ENCODE measurements at regions not wholly inside any gene's neighbourhood (a gene's known extent, or its start where the extent isn't known, plus 50 kb on each side); places are given as distances from the start of the nearest gene placed in this dataset.

DNA sequence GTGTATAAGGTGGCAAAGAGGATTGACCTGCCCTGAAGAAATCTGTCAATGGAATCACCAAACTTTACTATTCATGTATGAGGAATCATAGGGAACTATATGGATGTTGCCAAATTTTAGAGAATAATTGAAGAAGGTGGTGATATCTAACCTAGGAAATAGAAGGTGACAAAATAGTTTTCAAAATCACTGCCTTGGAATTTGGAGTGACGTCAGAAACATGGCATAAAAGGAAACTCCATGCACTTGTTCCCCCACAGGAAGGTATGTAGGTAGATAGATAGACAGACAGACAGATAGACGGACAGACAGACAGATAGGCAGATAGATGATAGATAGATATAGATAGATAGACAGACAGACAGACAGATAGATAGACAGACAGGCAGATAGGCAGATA lies 793.9 kb upstream of the AMOT start:
- no peaks in the 10 kb centered on the region for H3F3A ChIP-seq (ENCODE audit: insufficient read depth, low read length, poor library complexity, severe bottlenecking)
- H3K4me2 ChIP-seq (ENCODE audit: low read length) = no peak overlapping the region
- H3K9me3 ChIP-seq (ENCODE audit: low read length) = no peaks in the 10 kb centered on the region
- TF ChIP-seq POLR2AphosphoS5 (IDR thresholded peaks at IDR 0.05) (no peak), CTCF (IDR thresholded peaks at IDR 0.05; ENCODE audit: poor library complexity, severe bottlenecking) (no peak), EP300 (conservative IDR thresholded peaks at IDR 0.05; ENCODE audit: poor library complexity, severe bottlenecking) (no peak), RAD21 (conservative IDR thresholded peaks at IDR 0.05) (no peak), REST (IDR thresholded peaks at IDR 0.05; ENCODE audit: borderline replicate concordance) (no peak), TAF1 (IDR thresholded peaks at IDR 0.05; ENCODE audit: low read depth) (no peak), MXI1 (conservative IDR thresholded peaks at IDR 0.05; ENCODE audit: poor library complexity, severe bottlenecking) (no peak), EZH2 (IDR thresholded peaks at IDR 0.05; ENCODE audit: borderline replicate concordance, insufficient read depth, low read length, poor library complexity, severe bottlenecking) (no peak)
- H3K9ac ChIP-seq (ENCODE audit: low read length) = no peak overlapping the region
- H3K36me3 ChIP-seq (ENCODE audit: insufficient read depth, low read length) = no peaks in the 10 kb centered on the region
- no peaks in the 10 kb centered on the region for H3K27me3 ChIP-seq (ENCODE audit: insufficient read depth, low read depth, low read length)
- H2AFZ ChIP-seq (ENCODE audit: low read depth, low read length) = no peak overlapping the region
- no peaks in the 10 kb centered on the region for H4K20me1 ChIP-seq (ENCODE audit: insufficient read depth)
- H3K79me2 ChIP-seq (replicated peaks; ENCODE audit: insufficient read depth, low read length) = no peaks in the 10 kb centered on the region
- no peak overlapping the region for H3K4me3 ChIP-seq (ENCODE audit: low read length)
- H3K9me2 ChIP-seq (ENCODE audit: insufficient read depth, low read length) = no peaks in the 10 kb centered on the region
- no peak overlapping the region for H3K27ac ChIP-seq (ENCODE audit: low read length)

- no peaks in the 10 kb centered on the region for H3K9me2 ChIP-seq (ENCODE audit: insufficient read depth, low read length)
- H3K27me3 ChIP-seq (ENCODE audit: insufficient read depth, low read depth, low read length) = no peaks in the 10 kb centered on the region
- H4K20me1 ChIP-seq (ENCODE audit: insufficient read depth) = no peaks in the 10 kb centered on the region
- H3K4me2 ChIP-seq (ENCODE audit: low read length) = no peak overlapping the region
- no peak overlapping the region for H3K9ac ChIP-seq (ENCODE audit: low read length)
- no peak for TF ChIP-seq POLR2AphosphoS5 (IDR thresholded peaks at IDR 0.05)
- no peak for TF ChIP-seq CTCF (IDR thresholded peaks at IDR 0.05; ENCODE audit: poor library complexity, severe bottlenecking)
- no peak for TF ChIP-seq EZH2 (IDR thresholded peaks at IDR 0.05; ENCODE audit: borderline replicate concordance, insufficient read depth, low read length, poor library complexity, severe bottlenecking)
- TF ChIP-seq EP300 (conservative IDR thresholded peaks at IDR 0.05; ENCODE audit: poor library complexity, severe bottlenecking) = no peak
- no peak for TF ChIP-seq SMC3 (conservative IDR thresholded peaks at IDR 0.05; ENCODE audit: poor library complexity)
- no peak overlapping the region for H3K4me3 ChIP-seq (ENCODE audit: low read length)
- no peaks in the 10 kb centered on the region for H3K36me3 ChIP-seq (ENCODE audit: insufficient read depth, low read length)
- H3K9me3 ChIP-seq (ENCODE audit: low read length) = no peaks in the 10 kb centered on the region
- H3K27ac ChIP-seq (ENCODE audit: low read length) = no peak overlapping the region
- no peak overlapping the region for H2AFZ ChIP-seq (ENCODE audit: low read depth, low read length)
- no peaks in the 10 kb centered on the region for H3K79me2 ChIP-seq (replicated peaks; ENCODE audit: insufficient read depth, low read length)
- no peaks in the 10 kb centered on the region for H3F3A ChIP-seq (ENCODE audit: insufficient read depth, low read length, poor library complexity, severe bottlenecking)
Observed at GRCh38 chrX:113629326-113629725, 788.7 kb upstream of the AMOT start.
